Gastroesophageal sphincter (tissue), 3 donors: ENCODE measurements at regions not wholly inside any gene's neighbourhood (a gene's known extent, or its start where the extent isn't known, plus 50 kb on each side); places are given as distances from the start of the nearest gene placed in this dataset.

ENCODE experiments used
- CTCF ChIP-seq, 4 experiments: fragments of 200-600 bp in 2 of 4; fragments of 450-650 bp in 2 of 4; sonication (generic) in 1 of 4; IDR thresholded peaks; one replicate each; pipeline ENCODE4 v1.5.1; 2017 to 2019; ENCODE audit warnings: antibody characterized with exemption in 4 of 4, mild to moderate bottlenecking in 2 of 4, moderate library complexity in 2 of 4
- EP300 ChIP-seq: sonication (generic); formaldehyde crosslinking; IDR thresholded peaks from one replicate; pipeline ENCODE4 v1.6.1; 2017; ENCODE audit warnings: antibody characterized with exemption, mild to moderate bottlenecking
- POLR2A ChIP-seq, 2 donors: fragments of 450-650 bp; IDR thresholded peaks; one replicate each; pipeline ENCODE4 v1.6.1; 2017; ENCODE audit warnings: antibody characterized with exemption in 2 of 2, mild to moderate bottlenecking in 2 of 2, moderate library complexity in 1 of 2
- POLR2AphosphoS5 ChIP-seq: sonication (generic); formaldehyde crosslinking; IDR thresholded peaks from one replicate; pipeline ENCODE4 v1.6.1; 2017; ENCODE audit warnings: antibody characterized with exemption

DNA sequence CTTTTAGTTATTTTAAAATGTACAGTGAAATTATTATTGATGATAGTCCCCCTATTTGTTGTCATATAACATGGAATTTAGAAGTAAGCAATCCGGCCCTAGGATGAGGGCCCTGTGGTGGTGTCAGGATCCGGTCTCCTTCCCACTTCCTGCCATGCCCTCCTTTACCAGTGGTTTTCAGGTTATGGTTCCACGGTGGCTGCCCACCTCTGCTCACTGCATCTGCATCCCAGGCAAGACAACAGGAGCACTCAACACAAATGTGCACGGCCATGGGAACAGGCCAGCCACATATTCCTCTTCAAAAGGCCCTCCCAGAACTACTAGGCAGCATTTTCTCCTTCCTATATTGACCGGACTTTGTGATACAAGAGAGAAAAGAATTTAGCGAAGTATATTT lies 1007.2 kb downstream of the TBC1D22A start:
- no peak for TF ChIP-seq POLR2AphosphoS5
- no peak for TF ChIP-seq CTCF (IDR thresholded peaks at IDR 0.05)
- no peak for TF ChIP-seq POLR2A (IDR thresholded peaks at IDR 0.05)
- no peak for TF ChIP-seq EP300
